ENCODE measurements at regions not wholly inside any gene's neighbourhood (a gene's known extent, or its start where the extent isn't known, plus 50 kb on each side); places are given as distances from the start of the nearest gene placed in this dataset.
A peak's percentile ranks its signal among the peaks of the same experiment; 100 is the strongest.

DNA sequence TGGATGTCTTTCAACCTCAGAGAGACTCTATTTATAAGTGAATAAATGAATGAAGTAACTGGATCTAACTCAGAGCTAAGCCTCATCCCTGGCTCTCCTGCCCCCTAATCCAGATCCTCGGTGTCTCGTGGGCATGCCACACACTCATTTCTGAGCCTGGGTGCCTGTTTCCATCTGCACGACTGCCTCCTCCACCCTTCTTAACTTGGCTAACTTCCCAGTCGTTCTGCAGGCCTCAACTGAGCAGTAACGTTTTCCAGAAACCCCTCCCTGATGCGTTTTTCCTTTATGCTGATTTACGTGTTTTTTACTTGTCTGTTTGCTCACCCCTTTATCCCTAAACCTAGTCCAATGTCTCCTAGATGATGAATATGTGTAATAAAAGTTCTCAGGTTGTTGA lies 186.9 kb upstream of the HS3ST1 start:
- no peak for DNase-seq (ENCODE audit: low read depth)

DNA sequence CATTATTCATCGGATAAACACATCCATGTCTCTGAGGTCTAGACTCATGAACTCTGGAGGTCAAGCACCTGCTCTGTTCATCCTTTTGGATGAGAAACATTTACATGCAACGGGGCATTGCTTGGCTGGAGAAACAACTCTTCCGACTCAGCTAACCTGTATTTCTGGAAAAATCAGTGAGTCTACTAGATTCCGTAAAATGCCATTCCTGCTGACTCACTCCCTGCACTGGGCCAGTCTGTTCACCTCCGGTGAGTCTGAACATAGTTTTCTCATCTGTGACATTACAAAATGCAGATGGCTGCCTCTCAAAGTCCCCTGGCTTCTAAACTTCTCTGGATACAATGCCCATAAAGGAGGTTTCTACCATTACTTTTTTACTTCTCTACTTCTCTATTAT lies 185.7 kb upstream of the HS3ST1 start:
- peak; percentile 87 for DNase-seq (ENCODE audit: low read depth)
- no peak overlapping the region for H3K4me3 ChIP-seq (ENCODE audit: low read depth, low read length)
- TF ChIP-seq, protein P1, sequence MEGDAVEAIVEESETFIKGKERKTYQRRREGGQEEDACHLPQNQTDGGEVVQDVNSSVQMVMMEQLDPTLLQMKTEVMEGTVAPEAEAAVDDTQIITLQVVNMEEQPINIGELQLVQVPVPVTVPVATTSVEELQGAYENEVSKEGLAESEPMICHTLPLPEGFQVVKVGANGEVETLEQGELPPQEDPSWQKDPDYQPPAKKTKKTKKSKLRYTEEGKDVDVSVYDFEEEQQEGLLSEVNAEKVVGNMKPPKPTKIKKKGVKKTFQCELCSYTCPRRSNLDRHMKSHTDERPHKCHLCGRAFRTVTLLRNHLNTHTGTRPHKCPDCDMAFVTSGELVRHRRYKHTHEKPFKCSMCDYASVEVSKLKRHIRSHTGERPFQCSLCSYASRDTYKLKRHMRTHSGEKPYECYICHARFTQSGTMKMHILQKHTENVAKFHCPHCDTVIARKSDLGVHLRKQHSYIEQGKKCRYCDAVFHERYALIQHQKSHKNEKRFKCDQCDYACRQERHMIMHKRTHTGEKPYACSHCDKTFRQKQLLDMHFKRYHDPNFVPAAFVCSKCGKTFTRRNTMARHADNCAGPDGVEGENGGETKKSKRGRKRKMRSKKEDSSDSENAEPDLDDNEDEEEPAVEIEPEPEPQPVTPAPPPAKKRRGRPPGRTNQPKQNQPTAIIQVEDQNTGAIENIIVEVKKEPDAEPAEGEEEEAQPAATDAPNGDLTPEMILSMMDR (conservative IDR thresholded peaks at IDR 0.05; ENCODE audit: low read depth, low read length) = no peak

More for the DNA sequence above, 186.9 kb upstream of the HS3ST1 start:
- H3K4me3 ChIP-seq (ENCODE audit: low read depth, low read length) = no peak overlapping the region
- TF ChIP-seq, protein P1 (conservative IDR thresholded peaks at IDR 0.05; ENCODE audit: low read depth, low read length) = no peak

GRCh38 chr4:11611868-11612267 lies 183.2 kb upstream of the HS3ST1 start:
- TF ChIP-seq, protein P1 (conservative IDR thresholded peaks at IDR 0.05; ENCODE audit: low read depth, low read length) = no peak
- no peak overlapping the region for H3K4me3 ChIP-seq (ENCODE audit: low read depth, low read length)
- DNase-seq (ENCODE audit: low read depth) = no peak

- TF ChIP-seq, protein P1 (conservative IDR thresholded peaks at IDR 0.05; ENCODE audit: low read depth, low read length) = no peak
- DNase-seq (ENCODE audit: low read depth) = no peak
- H3K4me3 ChIP-seq (ENCODE audit: low read depth, low read length) = no peak overlapping the region
These were observed 181.1 kb upstream of the HS3ST1 start for GRCh38 chr4:11609751-11610150.

GRCh38 chr4:11608992-11609391 lies 180.3 kb upstream of the HS3ST1 start:
- TF ChIP-seq, protein P1 (conservative IDR thresholded peaks at IDR 0.05; ENCODE audit: low read depth, low read length) = no peak
- no peak for DNase-seq (ENCODE audit: low read depth)

DNA sequence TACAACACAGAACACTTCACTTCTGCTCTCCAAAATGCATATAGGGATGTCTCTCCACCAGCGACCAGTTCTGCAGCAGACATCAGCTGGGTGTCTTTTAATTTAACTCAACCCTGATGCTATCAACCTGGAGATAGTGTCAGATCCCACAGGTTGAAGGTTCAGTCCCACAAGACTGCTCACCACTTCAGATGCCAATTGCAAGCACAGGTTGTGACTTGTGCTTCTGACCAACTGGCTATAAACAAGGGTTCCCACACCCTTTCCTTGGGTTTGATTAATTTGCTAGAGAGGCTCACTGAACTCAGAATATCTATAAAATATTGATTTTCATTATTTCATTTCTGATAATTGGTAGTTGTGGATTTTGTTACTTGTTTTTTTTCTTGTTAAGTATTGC lies 177.4 kb upstream of the HS3ST1 start:
- DNase-seq (ENCODE audit: low read depth) = no peak
- TF ChIP-seq, protein P1 (conservative IDR thresholded peaks at IDR 0.05; ENCODE audit: low read depth, low read length) = no peak
- no peak overlapping the region for H3K4me3 ChIP-seq (ENCODE audit: low read depth, low read length)

More at GRCh38 chr4:11608992-11609391, 180.3 kb upstream of the HS3ST1 start:
- no peak overlapping the region for H3K4me3 ChIP-seq (ENCODE audit: low read depth, low read length)

GRCh38 chr4:11605597-11605996 lies 176.9 kb upstream of the HS3ST1 start:
- no peak for DNase-seq (ENCODE audit: low read depth)
- H3K4me3 ChIP-seq (ENCODE audit: low read depth, low read length) = no peak overlapping the region
- TF ChIP-seq, protein P1 (conservative IDR thresholded peaks at IDR 0.05; ENCODE audit: low read depth, low read length) = no peak

Measured in epithelial cell of proximal tubule (primary cell).